Thyroid gland (tissue), 4 donors: ENCODE measurements at regions not wholly inside any gene's neighbourhood (a gene's known extent, or its start where the extent isn't known, plus 50 kb on each side); places are given as distances from the start of the nearest gene placed in this dataset.

Experiments used
- POLR2A ChIP-seq, 2 donors: fragments of 450-650 bp; IDR thresholded peaks; one replicate each; pipeline ENCODE4 v1.6.1; 2017; ENCODE audit warnings: antibody characterized with exemption in 2 of 2, mild to moderate bottlenecking in 2 of 2, moderate library complexity in 1 of 2
- TF ChIP-seq, protein P1 (sequence below), 6 experiments: fragments of 200-600 bp in 3 of 6; fragments of 450-650 bp in 3 of 6; sonication (generic) in 3 of 6; IDR thresholded peaks; one replicate each; pipeline ENCODE4 v1.5.1; 2016 to 2019; ENCODE audit warnings: antibody characterized with exemption in 6 of 6, mild to moderate bottlenecking in 2 of 6, inconsistent platforms in 1 of 6, moderate library complexity in 1 of 6

- no peak for TF ChIP-seq POLR2A (IDR thresholded peaks at IDR 0.05)
- TF ChIP-seq, protein P1, sequence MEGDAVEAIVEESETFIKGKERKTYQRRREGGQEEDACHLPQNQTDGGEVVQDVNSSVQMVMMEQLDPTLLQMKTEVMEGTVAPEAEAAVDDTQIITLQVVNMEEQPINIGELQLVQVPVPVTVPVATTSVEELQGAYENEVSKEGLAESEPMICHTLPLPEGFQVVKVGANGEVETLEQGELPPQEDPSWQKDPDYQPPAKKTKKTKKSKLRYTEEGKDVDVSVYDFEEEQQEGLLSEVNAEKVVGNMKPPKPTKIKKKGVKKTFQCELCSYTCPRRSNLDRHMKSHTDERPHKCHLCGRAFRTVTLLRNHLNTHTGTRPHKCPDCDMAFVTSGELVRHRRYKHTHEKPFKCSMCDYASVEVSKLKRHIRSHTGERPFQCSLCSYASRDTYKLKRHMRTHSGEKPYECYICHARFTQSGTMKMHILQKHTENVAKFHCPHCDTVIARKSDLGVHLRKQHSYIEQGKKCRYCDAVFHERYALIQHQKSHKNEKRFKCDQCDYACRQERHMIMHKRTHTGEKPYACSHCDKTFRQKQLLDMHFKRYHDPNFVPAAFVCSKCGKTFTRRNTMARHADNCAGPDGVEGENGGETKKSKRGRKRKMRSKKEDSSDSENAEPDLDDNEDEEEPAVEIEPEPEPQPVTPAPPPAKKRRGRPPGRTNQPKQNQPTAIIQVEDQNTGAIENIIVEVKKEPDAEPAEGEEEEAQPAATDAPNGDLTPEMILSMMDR (IDR thresholded peaks at IDR 0.05): no peak
These were observed 107.5 kb upstream of the PDE10A start for GRCh38 chr6:165770397-165771082.
